IMR-90 (cell line): ENCODE measurements at regions not wholly inside any gene's neighbourhood (a gene's known extent, or its start where the extent isn't known, plus 50 kb on each side); places are given as distances from the start of the nearest gene placed in this dataset.

ENCODE experiments used
- ATAC-seq: fragments of 200-7000 bp; cut with Tn5 transposase; 2 replicates; pipeline ENCODE4 v1.9.1; 2020; ENCODE audit warnings: low read depth, mild to moderate bottlenecking, moderate library complexity
- BruUV-seq: library from RNA; stranded (reverse); fragments of 400-500 nt; replicated peaks from 2 replicates; lab custom pipeline; 2021; lab: Mats Ljungman, UMichigan
- CTCF ChIA-PET: fragments of 300-600 bp; formaldehyde crosslinking; extraction: SDS; loops from one replicate; lab custom pipeline; 2021; ENCODE audit warnings: antibody characterized with exemption; lab: Yijun Ruan, JAX
- POLR2A ChIA-PET: fragments of 300-600 bp; sonication (Branson Sonifier 250); formaldehyde crosslinking; loops from one replicate; lab custom pipeline; 2022; ENCODE audit warnings: antibody characterized with exemption; ENCODE audit not compliant: unreplicated experiment; lab: Charles Lee
- DNase-seq: peaks from one replicate; pipeline ENCODE4 v3.0.0; 2013
- H2AFZ ChIP-seq: replicated peaks from 2 replicates; pipeline ENCODE3; 2013; ENCODE audit warnings: low read length, mild to moderate bottlenecking; ENCODE audit not compliant: poor library complexity
- H2AK5ac ChIP-seq: 2 replicates; pipeline ENCODE4 v1.6.1; 2013; ENCODE audit warnings: low read depth, low read length, inconsistent platforms
- H2AK9ac ChIP-seq: replicated peaks from 2 replicates; pipeline ENCODE3; 2013; ENCODE audit warnings: mild to moderate bottlenecking, low read depth, low read length, moderate library complexity; ENCODE audit not compliant: poor library complexity
- H2BK120ac ChIP-seq: 2 replicates; pipeline ENCODE4 v1.6.1; 2013; ENCODE audit warnings: low read depth, low read length, inconsistent platforms
- H2BK15ac ChIP-seq: 3 replicates; pipeline ENCODE4 v1.6.1; 2013; ENCODE audit warnings: low read depth, low read length, inconsistent platforms
- H2BK20ac ChIP-seq: 2 replicates; pipeline ENCODE4 v1.6.1; 2013; ENCODE audit warnings: low read depth, mild to moderate bottlenecking, inconsistent platforms, low read length, moderate library complexity
- H2BK5ac ChIP-seq: 2 replicates; pipeline ENCODE4 v1.6.1; 2013; ENCODE audit warnings: mild to moderate bottlenecking, low read depth, low read length, inconsistent platforms; ENCODE audit not compliant: poor library complexity, severe bottlenecking
- H3K14ac ChIP-seq: replicated peaks from 2 replicates; pipeline ENCODE4 v1.6.1; 2013; ENCODE audit warnings: low read depth, low read length, inconsistent platforms
- H3K18ac ChIP-seq: 2 replicates; pipeline ENCODE4 v1.6.1; 2013; ENCODE audit warnings: low read depth, low read length, control low read depth
- H3K23ac ChIP-seq: 2 replicates; pipeline ENCODE4 v1.6.1; 2013; ENCODE audit warnings: low read depth, low read length, inconsistent platforms
- H3K27ac ChIP-seq: 2 replicates; pipeline ENCODE4 v1.5.1; 2013; ENCODE audit warnings: mild to moderate bottlenecking, control low read depth, low read length; ENCODE audit not compliant: insufficient read depth
- H3K27me3 ChIP-seq: 2 replicates; pipeline ENCODE4 v1.6.1; 2013; ENCODE audit warnings: low read length; ENCODE audit not compliant: control insufficient read depth, insufficient read depth
- H3K36me3 ChIP-seq: 2 replicates; pipeline ENCODE4 v1.6.1; 2013; ENCODE audit warnings: low read length, mixed read lengths; ENCODE audit not compliant: control insufficient read depth, insufficient read depth
- H3K4ac ChIP-seq: 2 replicates; pipeline ENCODE4 v1.6.1; 2013; ENCODE audit warnings: low read depth, low read length, inconsistent platforms
- H3K4me1 ChIP-seq: 2 replicates; pipeline ENCODE4 v1.6.1; 2013; ENCODE audit warnings: low read length, mixed read lengths; ENCODE audit not compliant: control insufficient read depth, insufficient read depth
- H3K4me2 ChIP-seq: 2 replicates; pipeline ENCODE4 v1.6.1; 2013; ENCODE audit warnings: low read depth, mild to moderate bottlenecking, control low read depth, low read length, moderate library complexity
- H3K4me3 ChIP-seq: 2 replicates; pipeline ENCODE4 v1.5.1; 2013; ENCODE audit warnings: low read depth, mild to moderate bottlenecking, control low read depth, low read length, moderate library complexity; ENCODE audit not compliant: insufficient read depth
- H3K56ac ChIP-seq: 2 replicates; pipeline ENCODE4 v1.6.1; 2013; ENCODE audit warnings: low read length, inconsistent platforms; ENCODE audit not compliant: insufficient read depth; ENCODE audit errors: extremely low read depth
- H3K79me1 ChIP-seq, 2 experiments: 2 replicates each; pipeline ENCODE4 v1.6.1; 2013; ENCODE audit warnings: low read length in 2 of 2, inconsistent platforms in 1 of 2, low read depth in 1 of 2
- H3K9ac ChIP-seq: 2 replicates; pipeline ENCODE4 v1.6.1; 2013; ENCODE audit warnings: low read depth, low read length, control low read depth
- H3K9me1 ChIP-seq: 2 replicates; pipeline ENCODE4 v1.6.1; 2013; ENCODE audit warnings: low read length, inconsistent platforms; ENCODE audit not compliant: insufficient read depth
- H3K9me3 ChIP-seq: 2 replicates; pipeline ENCODE4 v1.6.1; 2013; ENCODE audit warnings: low read length; ENCODE audit not compliant: control insufficient read depth, insufficient read depth
- H4K20me1 ChIP-seq: 2 replicates; pipeline ENCODE4 v1.6.1; 2013; ENCODE audit warnings: low read length, inconsistent platforms; ENCODE audit not compliant: insufficient read depth
- H4K5ac ChIP-seq: 2 replicates; pipeline ENCODE4 v1.6.1; 2013; ENCODE audit warnings: mild to moderate bottlenecking, low read depth, low read length, control low read depth
- H4K8ac ChIP-seq, 2 experiments: 2 replicates each; pipeline ENCODE4 v1.6.1; 2013; ENCODE audit warnings: low read depth in 2 of 2, low read length in 2 of 2, control low read depth in 1 of 2, inconsistent platforms in 1 of 2
- H4K91ac ChIP-seq: 2 replicates; pipeline ENCODE4 v1.6.1; 2013; ENCODE audit warnings: low read depth, low read length, inconsistent platforms; ENCODE audit not compliant: insufficient read depth
- BHLHE40 ChIP-seq: fragments of 150-350 bp; IDR thresholded peaks from 2 replicates; pipeline ENCODE4 v1.6.1; 2016; ENCODE audit warnings: mild to moderate bottlenecking, low read depth, low read length
- CEBPB ChIP-seq: IDR thresholded peaks from 2 replicates; pipeline ENCODE4 v1.6.1; 2012; ENCODE audit warnings: low read depth, low read length, improper control_type of control experiment
- CHD1 ChIP-seq: IDR thresholded peaks from 2 replicates; pipeline ENCODE4 v1.6.1; 2012; ENCODE audit warnings: low read depth, low read length, improper control_type of control experiment
- FOS ChIP-seq: fragments of 150-350 bp; IDR thresholded peaks from 2 replicates; pipeline ENCODE4 v1.6.1; 2016; ENCODE audit warnings: low read depth, low read length
- MAFK ChIP-seq: IDR thresholded peaks from 2 replicates; pipeline ENCODE4 v1.6.1; 2012; ENCODE audit warnings: low read depth, low read length, improper control_type of control experiment
- MAZ ChIP-seq: IDR thresholded peaks from 2 replicates; pipeline ENCODE4 v1.6.1; 2012; ENCODE audit warnings: low read depth, mild to moderate bottlenecking, low read length, improper control_type of control experiment, moderate library complexity, borderline replicate concordance
- MXI1 ChIP-seq: IDR thresholded peaks from 2 replicates; pipeline ENCODE4 v1.6.1; 2012; ENCODE audit warnings: low read depth, mild to moderate bottlenecking, low read length, moderate library complexity, borderline replicate concordance
- NFE2L2 ChIP-seq: fragments of 150-350 bp; IDR thresholded peaks from 2 replicates; pipeline ENCODE4 v1.6.1; 2016; ENCODE audit warnings: low read depth, mild to moderate bottlenecking, low read length
- POLR2A ChIP-seq: IDR thresholded peaks from 2 replicates; pipeline ENCODE4 v1.6.1; 2012; ENCODE audit warnings: mild to moderate bottlenecking, low read depth, low read length
- RAD21 ChIP-seq: IDR thresholded peaks from 2 replicates; pipeline ENCODE4 v1.6.1; 2012; ENCODE audit warnings: low read length, improper control_type of control experiment
- RCOR1 ChIP-seq: IDR thresholded peaks from 2 replicates; pipeline ENCODE4 v1.6.1; 2012; ENCODE audit warnings: mild to moderate bottlenecking, low read length, improper control_type of control experiment; ENCODE audit not compliant: insufficient replicate concordance
- RFX5 ChIP-seq: IDR thresholded peaks from 2 replicates; pipeline ENCODE4 v1.8.0; 2012; ENCODE audit warnings: low read depth, mild to moderate bottlenecking, low read length, moderate library complexity
- SMC3 ChIP-seq: fragments of 150-350 bp; IDR thresholded peaks from 2 replicates; pipeline ENCODE4 v1.6.1; 2016; ENCODE audit warnings: low read depth, mild to moderate bottlenecking, antibody characterized with exemption, low read length, moderate library complexity
- USF2 ChIP-seq: fragments of 150-350 bp; IDR thresholded peaks from 2 replicates; pipeline ENCODE4 v1.6.1; 2017; ENCODE audit warnings: mild to moderate bottlenecking, antibody characterized with exemption, low read length, low read depth
- WGBS, 2 experiments: methylation state at CpG; one replicate each; pipeline versions ENCODE4 v1.1.5 to v1.1.7; 2013; ENCODE audit warnings: missing lambda C conversion rate in 2 of 2; ENCODE audit not compliant: insufficient read length in 1 of 2; ENCODE audit errors: extremely low coverage in 2 of 2; 5-methylcytosine and 5-hydroxymethylcytosine counted together
- dilution Hi-C: fragments of 300-500 bp; cut with HindIII; formaldehyde crosslinking; loops from one replicate; pipeline ENCODE4 v1.14.3; 2018; ENCODE audit warnings: low sequenced_read_pairs; ENCODE audit not compliant: unreplicated experiment
- in situ Hi-C: fragments of 300-500 bp; cut with MboI; formaldehyde crosslinking; loops from 3 replicates; pipeline ENCODE4 v1.14.3; 2019; ENCODE audit warnings: low sequenced_read_pairs, inconsistent platforms, mixed read lengths
- intact Hi-C: fragments of 100-400 bp; cut with micrococcal nuclease; formaldehyde crosslinking; loops from 2 replicates; pipeline ENCODE4 v1.10.0; 2022
- TF ChIP-seq, protein P1 (sequence below): conservative IDR thresholded peaks from 2 replicates; pipeline ENCODE4 v1.5.1; 2012; ENCODE audit warnings: mild to moderate bottlenecking, low read depth, low read length, improper control_type of control experiment
- TF ChIP-seq, protein P2 (sequence below): fragments of 150-350 bp; IDR thresholded peaks from 2 replicates; pipeline ENCODE4 v1.6.1; 2016; ENCODE audit warnings: low read depth, mild to moderate bottlenecking, low read length, moderate library complexity, borderline replicate concordance

GRCh38 chr16:49103298-49103697, 178.3 kb downstream of the CBLN1 start:
- no peak overlapping the region for H3K9ac ChIP-seq
- H3K4me3 ChIP-seq = no peak overlapping the region
- H2BK5ac ChIP-seq = no peak overlapping the region
- no peak overlapping the region for H2AK9ac ChIP-seq
- H2BK20ac ChIP-seq = no peak overlapping the region
- no peak overlapping the region for H2AFZ ChIP-seq
- TF ChIP-seq FOS = no peak
- no peak for TF ChIP-seq CEBPB
- no peak for TF ChIP-seq MAZ
- TF ChIP-seq SMC3 = no peak
- TF ChIP-seq, protein P1, sequence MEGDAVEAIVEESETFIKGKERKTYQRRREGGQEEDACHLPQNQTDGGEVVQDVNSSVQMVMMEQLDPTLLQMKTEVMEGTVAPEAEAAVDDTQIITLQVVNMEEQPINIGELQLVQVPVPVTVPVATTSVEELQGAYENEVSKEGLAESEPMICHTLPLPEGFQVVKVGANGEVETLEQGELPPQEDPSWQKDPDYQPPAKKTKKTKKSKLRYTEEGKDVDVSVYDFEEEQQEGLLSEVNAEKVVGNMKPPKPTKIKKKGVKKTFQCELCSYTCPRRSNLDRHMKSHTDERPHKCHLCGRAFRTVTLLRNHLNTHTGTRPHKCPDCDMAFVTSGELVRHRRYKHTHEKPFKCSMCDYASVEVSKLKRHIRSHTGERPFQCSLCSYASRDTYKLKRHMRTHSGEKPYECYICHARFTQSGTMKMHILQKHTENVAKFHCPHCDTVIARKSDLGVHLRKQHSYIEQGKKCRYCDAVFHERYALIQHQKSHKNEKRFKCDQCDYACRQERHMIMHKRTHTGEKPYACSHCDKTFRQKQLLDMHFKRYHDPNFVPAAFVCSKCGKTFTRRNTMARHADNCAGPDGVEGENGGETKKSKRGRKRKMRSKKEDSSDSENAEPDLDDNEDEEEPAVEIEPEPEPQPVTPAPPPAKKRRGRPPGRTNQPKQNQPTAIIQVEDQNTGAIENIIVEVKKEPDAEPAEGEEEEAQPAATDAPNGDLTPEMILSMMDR = no peak
- TF ChIP-seq MXI1 = no peak
- TF ChIP-seq BHLHE40 = no peak
- no peak for TF ChIP-seq CHD1
- no peak for TF ChIP-seq USF2
- no peak for TF ChIP-seq NFE2L2
- TF ChIP-seq, protein P2, sequence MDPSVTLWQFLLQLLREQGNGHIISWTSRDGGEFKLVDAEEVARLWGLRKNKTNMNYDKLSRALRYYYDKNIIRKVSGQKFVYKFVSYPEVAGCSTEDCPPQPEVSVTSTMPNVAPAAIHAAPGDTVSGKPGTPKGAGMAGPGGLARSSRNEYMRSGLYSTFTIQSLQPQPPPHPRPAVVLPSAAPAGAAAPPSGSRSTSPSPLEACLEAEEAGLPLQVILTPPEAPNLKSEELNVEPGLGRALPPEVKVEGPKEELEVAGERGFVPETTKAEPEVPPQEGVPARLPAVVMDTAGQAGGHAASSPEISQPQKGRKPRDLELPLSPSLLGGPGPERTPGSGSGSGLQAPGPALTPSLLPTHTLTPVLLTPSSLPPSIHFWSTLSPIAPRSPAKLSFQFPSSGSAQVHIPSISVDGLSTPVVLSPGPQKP = no peak
- TF ChIP-seq RCOR1 = no peak
- no peak for TF ChIP-seq MAFK
- no peak for TF ChIP-seq POLR2A
- no peak for TF ChIP-seq RAD21
- TF ChIP-seq RFX5 = no peak
- no peak overlapping the region for H2AK5ac ChIP-seq
- no peaks in the 10 kb centered on the region for H4K20me1 ChIP-seq
- H4K91ac ChIP-seq = no peak overlapping the region
- no peaks in the 10 kb centered on the region for H3K27me3 ChIP-seq
- H3K4me2 ChIP-seq = no peak overlapping the region
- no peaks in the 10 kb centered on the region for H3K9me3 ChIP-seq
- no peak overlapping the region for H3K56ac ChIP-seq
- no CpG with 5 or more reads among the region's 3 CpGs for WGBS, 2 experiments
- no peaks in the 10 kb centered on the region for H3K79me1 ChIP-seq
- H3K18ac ChIP-seq = no peak overlapping the region
- in situ Hi-C loops (no loop called here), dilution Hi-C loops (no loop called here), intact Hi-C loops (no loop called here)
- H4K8ac ChIP-seq = no peak overlapping the region
- H3K4ac ChIP-seq = no peak overlapping the region
- no TSS peak for BruUV-seq
- H4K5ac ChIP-seq = no peak overlapping the region
- ATAC-seq (no peak), DNase-seq (no peak)
- H3K36me3 ChIP-seq = no peaks in the 10 kb centered on the region
- POLR2A ChIA-PET = no interaction called here
- no peak overlapping the region for H2BK15ac ChIP-seq
- H3K14ac ChIP-seq = no peak overlapping the region
- no peak overlapping the region for H3K27ac ChIP-seq
- CTCF ChIA-PET = no interaction called here
- no peak overlapping the region for H2BK120ac ChIP-seq
- H3K23ac ChIP-seq = no peak overlapping the region
- H3K4me1 ChIP-seq = no peaks in the 10 kb centered on the region
- H3K9me1 ChIP-seq = no peaks in the 10 kb centered on the region
